ENCODE measurements at regions not wholly inside any gene's neighbourhood (a gene's known extent, or its start where the extent isn't known, plus 50 kb on each side); places are given as distances from the start of the nearest gene placed in this dataset.
A peak's percentile ranks its signal among the peaks of the same experiment; 100 is the strongest.

GRCh38 chr3:166275024-166275390, 437.8 kb upstream of the BCHE start:
- ATAC-seq (no peak), DNase-seq (no peak)
- TF ChIP-seq EZH2phosphoT487 (IDR thresholded peaks at IDR 0.05; ENCODE audit: borderline replicate concordance, low read length) (no peak), EZH2 (IDR thresholded peaks at IDR 0.05; ENCODE audit: low read length, unreplicated experiment) (no peak), CTCF (conservative IDR thresholded peaks at IDR 0.05; ENCODE audit: low read depth, low read length) (no peak)
- H3K9me3 ChIP-seq (ENCODE audit: low read length) = no peaks in the 10 kb centered on the region
- peaks cover 5% of the 10 kb centered on the region for H3F3A ChIP-seq (ENCODE audit: low read length, unreplicated experiment)
- H3K79me2 ChIP-seq (ENCODE audit: low read length) = no peaks in the 10 kb centered on the region
- no peaks in the 10 kb centered on the region for H4K20me1 ChIP-seq (ENCODE audit: low read length)
- H3K4me3 ChIP-seq (ENCODE audit: low read length) = no peak overlapping the region
- H2AFZ ChIP-seq (ENCODE audit: low read length) = no peak overlapping the region
- peaks cover 20% of the 10 kb centered on the region for H3K4me1 ChIP-seq (ENCODE audit: insufficient read depth, low read length)
- no peaks in the 10 kb centered on the region for H3K9me2 ChIP-seq (replicated peaks; ENCODE audit: low read length)
- CTCF ChIA-PET = no interaction called here
- peak overlapping the region; percentile 20 for H3K27ac ChIP-seq (ENCODE audit: low read length)
- intact Hi-C loops (cut with micrococcal nuclease) = no loop called here
- BruUV-seq (replicated peaks) = no TSS peak
- no peaks in the 10 kb centered on the region for H3K36me3 ChIP-seq (ENCODE audit: low read depth, low read length)
- H3K4me2 ChIP-seq (ENCODE audit: low read length) = peak overlapping the region; percentile 19
- H3K9ac ChIP-seq (ENCODE audit: low read length) = no peak overlapping the region
- POLR2A ChIA-PET (ENCODE audit: unreplicated experiment) = no interaction called here
- H3K27me3 ChIP-seq (ENCODE audit: low read length) = no peaks in the 10 kb centered on the region

- H3K4me1 ChIP-seq (ENCODE audit: insufficient read depth, low read length) = peaks cover 20% of the 10 kb centered on the region
- BruUV-seq (replicated peaks) = no TSS peak
- peak overlapping the region; percentile 20 for H3K27ac ChIP-seq (ENCODE audit: low read length)
- no peak overlapping the region for H3K9ac ChIP-seq (ENCODE audit: low read length)
- H3K79me2 ChIP-seq (ENCODE audit: low read length) = no peaks in the 10 kb centered on the region
- peak overlapping the region; percentile 19 for H3K4me2 ChIP-seq (ENCODE audit: low read length)
- no peaks in the 10 kb centered on the region for H3K9me3 ChIP-seq (ENCODE audit: low read length)
- H3K4me3 ChIP-seq (ENCODE audit: low read length) = no peak overlapping the region
- ChIA-PET CTCF (no interaction called here), POLR2A (ENCODE audit: unreplicated experiment) (no interaction called here)
- DNase-seq (peak; percentile 79), ATAC-seq (peak; percentile 87)
- H4K20me1 ChIP-seq (ENCODE audit: low read length) = no peaks in the 10 kb centered on the region
- peaks cover 5% of the 10 kb centered on the region for H3F3A ChIP-seq (ENCODE audit: low read length, unreplicated experiment)
- H3K36me3 ChIP-seq (ENCODE audit: low read depth, low read length) = no peaks in the 10 kb centered on the region
- no peaks in the 10 kb centered on the region for H3K27me3 ChIP-seq (ENCODE audit: low read length)
- H3K9me2 ChIP-seq (replicated peaks; ENCODE audit: low read length) = no peaks in the 10 kb centered on the region
- no peak overlapping the region for H2AFZ ChIP-seq (ENCODE audit: low read length)
- intact Hi-C loops (cut with micrococcal nuclease) = no loop called here
- TF ChIP-seq EZH2phosphoT487 (IDR thresholded peaks at IDR 0.05; ENCODE audit: borderline replicate concordance, low read length) (no peak), CTCF (conservative IDR thresholded peaks at IDR 0.05; ENCODE audit: low read depth, low read length) (no peak), EZH2 (IDR thresholded peaks at IDR 0.05; ENCODE audit: low read length, unreplicated experiment) (no peak)
Observed at GRCh38 chr3:166274351-166275023, 437.3 kb upstream of the BCHE start.

- no peaks in the 10 kb centered on the region for H3K27me3 ChIP-seq (ENCODE audit: low read length)
- no peaks in the 10 kb centered on the region for H3K36me3 ChIP-seq (ENCODE audit: low read depth, low read length)
- no peak overlapping the region for H3K4me2 ChIP-seq (ENCODE audit: low read length)
- CTCF ChIA-PET = no interaction called here
- intact Hi-C loops (cut with micrococcal nuclease) = no loop called here
- H3K9ac ChIP-seq (ENCODE audit: low read length) = no peak overlapping the region
- H3K79me2 ChIP-seq (ENCODE audit: low read length) = no peaks in the 10 kb centered on the region
- H3K9me3 ChIP-seq (ENCODE audit: low read length) = no peaks in the 10 kb centered on the region
- no peak overlapping the region for H3K4me3 ChIP-seq (ENCODE audit: low read length)
- ATAC-seq (no peak), DNase-seq (no peak)
- peaks cover 5% of the 10 kb centered on the region for H3F3A ChIP-seq (ENCODE audit: low read length, unreplicated experiment)
- TF ChIP-seq EZH2 (IDR thresholded peaks at IDR 0.05; ENCODE audit: low read length, unreplicated experiment) (no peak), CTCF (conservative IDR thresholded peaks at IDR 0.05; ENCODE audit: low read depth, low read length) (no peak), EZH2phosphoT487 (IDR thresholded peaks at IDR 0.05; ENCODE audit: borderline replicate concordance, low read length) (no peak)
- no TSS peak for BruUV-seq (replicated peaks)
- POLR2A ChIA-PET (ENCODE audit: unreplicated experiment) = no interaction called here
- no peaks in the 10 kb centered on the region for H3K9me2 ChIP-seq (replicated peaks; ENCODE audit: low read length)
- H3K27ac ChIP-seq (ENCODE audit: low read length) = no peak overlapping the region
- peaks cover 19% of the 10 kb centered on the region for H3K4me1 ChIP-seq (ENCODE audit: insufficient read depth, low read length)
- no peaks in the 10 kb centered on the region for H4K20me1 ChIP-seq (ENCODE audit: low read length)
- H2AFZ ChIP-seq (ENCODE audit: low read length) = no peak overlapping the region
Observed at GRCh38 chr3:166270429-166270828, 433.2 kb upstream of the BCHE start.
